ENCODE measurements at regions not wholly inside any gene's neighbourhood (a gene's known extent, or its start where the extent isn't known, plus 50 kb on each side); places are given as distances from the start of the nearest gene placed in this dataset.
"Not testable (repeated sequence)": the region's sequence is repeated elsewhere in the genome, so short reads cannot be mapped to it uniquely, and the experiment has no call there.

DNA sequence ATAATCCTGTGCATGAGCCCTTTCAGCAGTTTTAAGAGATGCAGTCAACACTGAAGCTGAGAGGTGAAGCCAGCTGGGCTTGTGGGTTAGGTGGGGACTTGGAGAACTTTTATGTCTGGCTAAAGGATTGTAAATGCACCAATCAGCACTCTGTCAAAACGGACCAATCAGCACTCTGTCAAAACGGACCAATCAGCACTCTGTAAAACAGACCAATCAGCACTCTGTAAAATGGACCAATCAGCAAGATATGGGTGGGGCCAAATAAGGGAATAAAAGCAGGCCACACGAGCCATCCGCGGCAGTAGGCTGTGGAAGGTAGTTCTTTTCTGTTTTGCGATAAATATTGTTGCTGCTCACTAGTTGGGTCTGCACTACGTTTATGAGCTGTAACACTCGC lies 374.7 kb downstream of the NPIPA8 start:
- H3K9ac ChIP-seq (ENCODE audit: low read depth, low read length); H3K27ac ChIP-seq (ENCODE audit: low read depth, low read length); H3K4me1 ChIP-seq (ENCODE audit: control insufficient read depth, insufficient read depth, low read length); H3K4me3 ChIP-seq (ENCODE audit: low read depth, low read length); H3K27me3 ChIP-seq (ENCODE audit: control insufficient read depth, insufficient read depth, low read length); H3K36me3 ChIP-seq (ENCODE audit: control insufficient read depth, insufficient read depth, low read length); H3K9me3 ChIP-seq (ENCODE audit: control insufficient read depth, insufficient read depth, low read length): not testable (repeated sequence)

DNA sequence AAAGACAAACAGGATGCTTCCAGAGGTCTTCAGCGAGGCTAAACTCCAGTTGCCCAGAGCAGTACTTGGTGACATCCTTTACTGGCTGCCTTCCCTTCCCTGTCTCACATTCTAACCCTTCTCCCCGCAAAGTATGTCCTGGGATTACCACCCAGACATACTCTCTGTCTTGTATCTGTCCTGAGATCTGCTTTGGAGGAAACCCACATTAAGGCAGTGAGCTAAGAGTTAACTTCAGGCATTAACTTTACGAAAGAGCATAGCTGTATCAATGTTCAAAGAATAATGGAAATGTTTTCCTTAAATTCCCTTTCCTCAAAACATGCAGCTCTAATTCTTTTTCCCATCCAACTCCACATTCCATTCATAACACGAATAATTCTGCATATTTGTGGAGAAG lies 385.2 kb downstream of the NPIPA8 start:
- Histone ChIP-seq H3K36me3 (ENCODE audit: control insufficient read depth, insufficient read depth, low read length) (no peaks in the 10 kb centered on the region), H3K4me3 (ENCODE audit: low read depth, low read length) (no peak overlapping the region), H3K9ac (ENCODE audit: low read depth, low read length) (no peak overlapping the region), H3K27ac (ENCODE audit: low read depth, low read length) (no peak overlapping the region), H3K27me3 (ENCODE audit: control insufficient read depth, insufficient read depth, low read length) (no peaks in the 10 kb centered on the region), H3K4me1 (ENCODE audit: control insufficient read depth, insufficient read depth, low read length) (no peaks in the 10 kb centered on the region), H3K9me3 (ENCODE audit: control insufficient read depth, insufficient read depth, low read length) (no peaks in the 10 kb centered on the region)

DNA sequence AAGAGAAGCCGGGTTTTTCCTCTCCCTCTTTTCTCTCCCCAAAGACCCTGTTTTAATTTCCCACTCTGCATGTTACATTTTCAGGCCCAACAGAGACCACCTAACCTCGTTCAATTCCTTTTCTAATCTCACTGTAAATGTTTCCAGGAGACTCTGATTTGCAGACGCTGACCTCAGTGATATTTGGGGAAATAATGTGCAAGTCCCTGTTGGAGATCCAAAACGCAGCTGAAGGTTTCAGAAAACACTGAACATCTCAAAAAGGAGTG lies 386.6 kb downstream of the NPIPA8 start:
- Histone ChIP-seq H3K4me3 (ENCODE audit: low read depth, low read length) (no peak overlapping the region), H3K27me3 (ENCODE audit: control insufficient read depth, insufficient read depth, low read length) (no peaks in the 10 kb centered on the region), H3K27ac (ENCODE audit: low read depth, low read length) (no peak overlapping the region), H3K9me3 (ENCODE audit: control insufficient read depth, insufficient read depth, low read length) (no peaks in the 10 kb centered on the region), H3K9ac (ENCODE audit: low read depth, low read length) (no peak overlapping the region), H3K4me1 (ENCODE audit: control insufficient read depth, insufficient read depth, low read length) (no peaks in the 10 kb centered on the region), H3K36me3 (ENCODE audit: control insufficient read depth, insufficient read depth, low read length) (no peaks in the 10 kb centered on the region)

DNA sequence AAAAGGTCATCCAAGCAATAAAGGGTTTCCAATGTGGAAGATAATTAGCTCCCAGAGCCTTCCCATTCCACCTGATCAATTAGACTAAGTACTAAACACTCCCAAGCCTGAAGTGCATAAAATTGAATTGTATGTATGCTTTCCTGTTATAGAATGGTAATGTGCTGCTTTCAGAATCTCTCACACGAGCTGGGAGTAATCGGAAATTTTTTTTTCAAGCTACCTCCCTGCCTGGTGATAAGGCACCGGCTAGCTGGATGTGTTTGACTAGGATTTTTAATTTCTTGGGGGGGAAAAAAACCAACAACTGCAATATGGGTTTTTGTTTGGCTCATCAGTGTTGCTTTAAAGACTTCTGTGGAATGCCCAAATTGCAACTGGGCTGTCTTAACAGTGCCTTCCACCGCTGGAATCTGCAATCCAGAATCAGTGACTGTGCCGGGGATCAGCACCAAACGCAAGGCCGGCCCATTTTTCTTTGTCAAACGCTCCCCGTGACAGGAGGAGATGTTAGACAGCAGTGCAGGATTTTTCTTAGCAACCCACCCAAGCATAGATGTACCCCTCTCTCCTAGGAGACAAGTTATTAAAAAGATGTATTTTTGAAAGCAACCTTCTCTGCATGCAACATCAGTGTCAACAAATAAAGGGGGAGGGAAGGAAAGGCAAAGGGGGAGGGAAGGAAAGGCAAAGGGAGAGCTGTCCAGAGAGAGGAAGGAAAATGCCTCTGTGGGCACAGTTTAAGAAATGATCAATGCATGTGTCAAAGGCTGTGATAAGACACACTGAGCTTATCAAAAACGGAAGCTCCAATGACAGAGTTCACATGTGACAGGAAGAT lies 387.2 kb downstream of the NPIPA8 start:
- Histone ChIP-seq H3K4me3 (ENCODE audit: low read depth, low read length) (no peak overlapping the region), H3K9me3 (ENCODE audit: control insufficient read depth, insufficient read depth, low read length) (no peaks in the 10 kb centered on the region), H3K27me3 (ENCODE audit: control insufficient read depth, insufficient read depth, low read length) (no peaks in the 10 kb centered on the region), H3K4me1 (ENCODE audit: control insufficient read depth, insufficient read depth, low read length) (no peaks in the 10 kb centered on the region), H3K27ac (ENCODE audit: low read depth, low read length) (no peak overlapping the region), H3K9ac (ENCODE audit: low read depth, low read length) (no peak overlapping the region), H3K36me3 (ENCODE audit: control insufficient read depth, insufficient read depth, low read length) (no peaks in the 10 kb centered on the region)

- H3K27ac ChIP-seq (ENCODE audit: low read depth, low read length) = no peak overlapping the region
- no peaks in the 10 kb centered on the region for H3K27me3 ChIP-seq (ENCODE audit: control insufficient read depth, insufficient read depth, low read length)
- no peaks in the 10 kb centered on the region for H3K4me1 ChIP-seq (ENCODE audit: control insufficient read depth, insufficient read depth, low read length)
- H3K9ac ChIP-seq (ENCODE audit: low read depth, low read length) = no peak overlapping the region
- H3K36me3 ChIP-seq (ENCODE audit: control insufficient read depth, insufficient read depth, low read length) = no peaks in the 10 kb centered on the region
- no peak overlapping the region for H3K4me3 ChIP-seq (ENCODE audit: low read depth, low read length)
- H3K9me3 ChIP-seq (ENCODE audit: control insufficient read depth, insufficient read depth, low read length) = no peaks in the 10 kb centered on the region
Measured at GRCh38 chr16:17947637-17948036, 388.9 kb downstream of the NPIPA8 start.

DNA sequence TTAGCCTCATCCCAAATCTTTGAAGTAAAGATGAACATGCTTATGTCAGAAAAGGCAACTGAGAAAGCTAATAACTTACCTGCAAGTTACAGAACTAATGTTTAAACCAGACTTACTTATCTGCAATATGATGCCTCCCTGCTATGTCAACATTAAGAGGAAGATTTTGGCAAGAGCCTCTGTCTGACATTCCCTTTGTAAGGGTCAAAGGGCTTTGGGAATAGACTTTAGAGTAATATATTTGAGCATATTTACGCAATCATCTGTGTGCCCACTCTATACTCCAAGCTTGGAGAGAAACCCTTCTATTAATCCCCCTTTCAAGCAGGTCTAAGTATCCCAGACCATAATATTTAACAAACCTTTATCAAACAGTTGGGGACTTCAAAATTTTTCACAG lies 389.4 kb downstream of the NPIPA8 start:
- Histone ChIP-seq H3K27me3 (ENCODE audit: control insufficient read depth, insufficient read depth, low read length) (no peaks in the 10 kb centered on the region), H3K4me3 (ENCODE audit: low read depth, low read length) (no peak overlapping the region), H3K9ac (ENCODE audit: low read depth, low read length) (no peak overlapping the region), H3K9me3 (ENCODE audit: control insufficient read depth, insufficient read depth, low read length) (no peaks in the 10 kb centered on the region), H3K36me3 (ENCODE audit: control insufficient read depth, insufficient read depth, low read length) (no peaks in the 10 kb centered on the region), H3K27ac (ENCODE audit: low read depth, low read length) (no peak overlapping the region), H3K4me1 (ENCODE audit: control insufficient read depth, insufficient read depth, low read length) (no peaks in the 10 kb centered on the region)

GRCh38 chr16:17945080-17945601 lies 391.4 kb downstream of the NPIPA8 start:
- Histone ChIP-seq H3K27ac (ENCODE audit: low read depth, low read length) (no peak overlapping the region), H3K9me3 (ENCODE audit: control insufficient read depth, insufficient read depth, low read length) (no peaks in the 10 kb centered on the region), H3K36me3 (ENCODE audit: control insufficient read depth, insufficient read depth, low read length) (no peaks in the 10 kb centered on the region), H3K9ac (ENCODE audit: low read depth, low read length) (no peak overlapping the region), H3K4me3 (ENCODE audit: low read depth, low read length) (no peak overlapping the region), H3K27me3 (ENCODE audit: control insufficient read depth, insufficient read depth, low read length) (no peaks in the 10 kb centered on the region), H3K4me1 (ENCODE audit: control insufficient read depth, insufficient read depth, low read length) (no peaks in the 10 kb centered on the region)

GRCh38 chr16:17944345-17944744 lies 392.2 kb downstream of the NPIPA8 start:
- no peak overlapping the region for H3K27ac ChIP-seq (ENCODE audit: low read depth, low read length)
- no peaks in the 10 kb centered on the region for H3K4me1 ChIP-seq (ENCODE audit: control insufficient read depth, insufficient read depth, low read length)
- no peak overlapping the region for H3K4me3 ChIP-seq (ENCODE audit: low read depth, low read length)
- H3K36me3 ChIP-seq (ENCODE audit: control insufficient read depth, insufficient read depth, low read length) = no peaks in the 10 kb centered on the region
- H3K27me3 ChIP-seq (ENCODE audit: control insufficient read depth, insufficient read depth, low read length) = no peaks in the 10 kb centered on the region
- no peak overlapping the region for H3K9ac ChIP-seq (ENCODE audit: low read depth, low read length)
- H3K9me3 ChIP-seq (ENCODE audit: control insufficient read depth, insufficient read depth, low read length) = no peaks in the 10 kb centered on the region

GRCh38 chr16:17942067-17942466 lies 394.5 kb downstream of the NPIPA8 start:
- H3K9ac ChIP-seq (ENCODE audit: low read depth, low read length) = no peak overlapping the region
- H3K27me3 ChIP-seq (ENCODE audit: control insufficient read depth, insufficient read depth, low read length) = no peaks in the 10 kb centered on the region
- no peaks in the 10 kb centered on the region for H3K4me1 ChIP-seq (ENCODE audit: control insufficient read depth, insufficient read depth, low read length)

DNA sequence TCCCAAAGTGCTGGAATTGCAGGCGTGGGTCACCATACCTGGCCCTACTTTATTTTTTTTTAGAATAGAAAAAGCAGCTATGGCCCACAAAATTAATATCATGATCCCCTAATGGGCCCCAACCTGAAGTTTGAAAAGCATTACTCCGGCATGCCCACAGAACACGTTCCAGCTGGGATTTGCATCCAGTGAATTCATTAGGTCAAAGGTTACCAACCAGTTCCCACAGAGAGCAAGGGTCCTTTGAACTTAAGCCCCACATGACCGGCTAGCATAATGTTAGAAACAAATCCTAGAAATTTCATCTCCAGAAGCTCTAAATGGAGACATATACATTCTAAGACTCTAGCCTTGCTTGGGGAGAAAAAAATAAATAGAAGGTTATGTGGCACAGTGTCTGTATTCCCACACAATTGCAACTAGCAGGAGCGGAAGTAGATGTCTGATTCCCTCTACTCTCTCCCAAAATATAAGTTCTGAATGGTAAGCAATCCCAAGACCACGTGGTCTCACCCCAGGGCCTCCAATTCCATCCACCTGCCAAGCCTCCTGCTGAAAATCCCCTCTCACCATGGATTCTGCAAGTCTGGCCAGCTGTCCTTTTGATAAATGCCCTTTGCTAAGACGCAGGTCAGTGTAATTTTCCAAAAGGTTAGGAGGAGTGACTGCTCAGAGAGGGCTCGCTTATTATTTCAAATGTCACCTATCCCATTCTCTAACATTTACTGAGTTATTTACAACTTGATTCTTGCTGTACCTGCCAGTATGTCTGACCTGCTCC lies 395.8 kb downstream of the NPIPA8 start:
- no peaks in the 10 kb centered on the region for H3K27me3 ChIP-seq (ENCODE audit: control insufficient read depth, insufficient read depth, low read length)

More at GRCh38 chr16:17942067-17942466, 394.5 kb downstream of the NPIPA8 start:
- Histone ChIP-seq H3K27ac (ENCODE audit: low read depth, low read length) (no peak overlapping the region), H3K4me3 (ENCODE audit: low read depth, low read length) (no peak overlapping the region), H3K36me3 (ENCODE audit: control insufficient read depth, insufficient read depth, low read length) (no peaks in the 10 kb centered on the region), H3K9me3 (ENCODE audit: control insufficient read depth, insufficient read depth, low read length) (no peaks in the 10 kb centered on the region)

DNA sequence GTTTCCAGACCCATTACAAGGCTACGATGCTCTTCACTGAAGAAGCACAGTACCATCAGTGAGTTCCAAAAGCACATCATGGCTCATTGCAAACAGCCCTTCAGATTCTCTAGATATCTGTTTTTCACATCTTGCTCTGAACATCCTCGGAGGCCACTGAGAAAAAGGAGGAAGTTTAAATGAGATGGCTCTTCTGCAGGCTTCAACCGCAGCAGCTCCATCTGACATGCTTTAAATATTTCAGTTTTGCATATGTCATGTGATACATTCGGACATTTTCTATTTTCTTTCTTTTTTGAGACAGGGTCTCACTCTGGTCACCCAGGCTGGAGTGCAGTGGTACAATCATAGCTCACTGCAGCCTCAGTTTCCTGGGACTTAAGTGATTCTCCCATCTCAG lies 396.8 kb downstream of the NPIPA8 start:
- H3K27me3 ChIP-seq (ENCODE audit: control insufficient read depth, insufficient read depth, low read length) = no peaks in the 10 kb centered on the region
- no peak overlapping the region for H3K4me3 ChIP-seq (ENCODE audit: low read depth, low read length)
- H3K9me3 ChIP-seq (ENCODE audit: control insufficient read depth, insufficient read depth, low read length) = no peaks in the 10 kb centered on the region
- H3K27ac ChIP-seq (ENCODE audit: low read depth, low read length) = no peak overlapping the region
- no peak overlapping the region for H3K9ac ChIP-seq (ENCODE audit: low read depth, low read length)
- H3K4me1 ChIP-seq (ENCODE audit: control insufficient read depth, insufficient read depth, low read length) = no peaks in the 10 kb centered on the region
- no peaks in the 10 kb centered on the region for H3K36me3 ChIP-seq (ENCODE audit: control insufficient read depth, insufficient read depth, low read length)

More for the DNA sequence above, 395.8 kb downstream of the NPIPA8 start:
- no peak overlapping the region for H3K9ac ChIP-seq (ENCODE audit: low read depth, low read length)
- H3K36me3 ChIP-seq (ENCODE audit: control insufficient read depth, insufficient read depth, low read length) = no peaks in the 10 kb centered on the region
- no peak overlapping the region for H3K27ac ChIP-seq (ENCODE audit: low read depth, low read length)
- no peak overlapping the region for H3K4me3 ChIP-seq (ENCODE audit: low read depth, low read length)
- no peaks in the 10 kb centered on the region for H3K9me3 ChIP-seq (ENCODE audit: control insufficient read depth, insufficient read depth, low read length)
- no peaks in the 10 kb centered on the region for H3K4me1 ChIP-seq (ENCODE audit: control insufficient read depth, insufficient read depth, low read length)

Data from HUES48 (cell line).